HG02870 (cell line): ENCODE measurements at regions not wholly inside any gene's neighbourhood (a gene's known extent, or its start where the extent isn't known, plus 50 kb on each side); places are given as distances from the start of the nearest gene placed in this dataset.
"Not testable (repeated sequence)": the region's sequence is repeated elsewhere in the genome, so short reads cannot be mapped to it uniquely, and the experiment has no call there.

Experiments
- ATAC-seq: cut with Tn5 transposase; IDR thresholded peaks from one replicate; pipeline ENCODE4 v1.9.1; 2021; ENCODE audit warnings: mild to moderate bottlenecking, moderate library complexity; ENCODE audit not compliant: unreplicated experiment

DNA sequence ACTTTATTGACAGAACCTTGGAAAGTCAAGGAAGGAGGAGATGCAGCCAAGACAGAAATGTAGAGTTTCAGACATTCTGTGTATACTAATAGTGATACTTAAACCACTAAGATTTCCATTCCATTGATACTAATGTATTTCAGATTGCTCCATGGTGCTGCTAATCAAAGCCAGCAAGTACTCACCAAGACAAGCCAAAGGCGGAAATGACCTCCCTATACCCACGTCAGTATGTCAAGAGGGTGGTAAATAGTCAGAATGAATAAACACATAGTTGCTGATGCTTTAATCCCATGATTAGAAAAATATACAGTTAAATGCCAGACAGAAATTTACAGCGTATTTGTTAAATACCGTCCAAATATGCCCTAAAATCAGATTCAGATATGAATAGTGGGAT, 417.8 kb upstream of the INTU start:
- ATAC-seq = no peak

GRCh38 chr4:127217586-127218229, 415.0 kb upstream of the INTU start:
- no peak for ATAC-seq

- ATAC-seq = no peak
Observed at GRCh38 chr4:127219232-127219631, 413.5 kb upstream of the INTU start.

DNA sequence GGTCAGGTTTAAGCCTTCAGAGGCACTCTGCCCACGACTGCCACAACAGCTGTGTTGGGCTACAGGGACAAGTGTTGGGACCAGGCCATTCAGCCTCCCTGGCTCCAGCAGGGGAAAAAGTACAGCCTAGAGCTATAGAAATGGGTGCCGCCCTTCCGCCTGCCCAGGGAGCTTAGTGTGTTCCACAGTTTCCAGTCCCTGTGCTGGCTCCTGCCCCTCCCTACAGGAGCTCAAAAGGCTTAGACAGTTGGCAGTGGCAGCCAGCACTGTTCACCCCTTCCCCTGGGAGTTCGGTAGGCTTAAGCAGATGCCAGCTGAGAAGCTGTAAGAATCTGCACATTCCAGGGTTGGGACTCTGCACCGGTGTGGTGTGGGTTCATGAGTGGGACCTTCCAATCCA, 408.2 kb upstream of the INTU start:
- no peak for ATAC-seq

GRCh38 chr4:127229855-127230608, 402.7 kb upstream of the INTU start:
- no peak for ATAC-seq

DNA sequence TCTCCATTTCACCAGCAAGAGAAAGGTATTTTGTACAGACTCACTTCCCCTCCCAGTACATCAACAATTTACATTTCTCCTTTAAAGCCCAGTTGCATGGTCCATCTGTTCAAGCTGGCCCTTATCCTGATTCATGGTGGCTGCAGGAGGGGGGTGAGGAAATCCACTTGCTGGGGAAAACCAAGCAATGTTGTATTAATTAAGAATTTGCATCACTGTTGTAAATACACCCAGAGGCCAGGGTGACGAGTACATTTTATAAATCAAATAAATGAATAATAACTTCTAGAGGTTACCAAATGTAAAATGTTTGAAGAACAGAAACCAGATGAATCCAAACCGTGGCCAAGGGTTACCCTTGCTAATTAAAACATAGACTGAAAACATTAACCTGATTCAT, 395.9 kb upstream of the INTU start:
- ATAC-seq = no peak

GRCh38 chr4:127237581-127237980, 395.2 kb upstream of the INTU start:
- no peak for ATAC-seq

GRCh38 chr4:127238956-127239475, 393.7 kb upstream of the INTU start:
- ATAC-seq = no peak

DNA sequence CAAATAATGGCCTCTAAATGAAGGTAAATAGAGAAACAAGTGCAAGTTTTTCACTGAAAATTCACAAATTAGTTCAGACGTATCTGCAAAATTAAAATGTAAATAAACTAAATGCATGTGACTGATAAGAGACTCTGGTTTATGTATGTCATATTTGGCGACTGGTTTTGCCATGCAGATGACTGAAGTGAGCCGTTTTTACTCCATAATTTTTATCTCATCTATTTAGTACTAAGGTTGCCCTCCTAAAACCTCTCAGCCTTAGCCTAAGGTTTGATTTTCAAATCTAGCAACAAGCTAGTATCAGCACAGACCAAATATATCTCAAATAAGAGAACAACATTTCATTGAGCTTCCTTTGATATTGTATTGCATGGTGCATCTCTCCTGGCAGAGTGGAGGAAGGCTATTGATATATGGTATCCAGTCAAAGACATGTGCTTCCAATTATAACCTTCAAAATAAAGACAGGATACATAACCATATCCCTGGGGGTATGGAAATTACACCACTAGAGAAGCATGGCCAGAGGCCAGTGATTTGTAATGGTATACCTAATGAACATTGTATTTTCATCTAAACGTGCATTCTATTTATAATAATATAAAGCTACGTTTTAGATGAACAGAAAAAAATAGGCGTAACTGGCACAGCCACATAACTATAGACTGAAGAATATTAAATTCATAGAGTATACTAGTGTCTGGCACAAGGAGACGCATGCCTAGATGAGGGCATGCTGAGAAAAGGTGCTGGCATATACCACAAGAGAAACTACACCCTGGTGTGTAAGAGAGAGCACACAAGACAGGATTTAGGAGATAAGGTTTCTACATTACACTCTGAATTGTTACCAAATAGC, 392.6 kb upstream of the INTU start:
- no peak for ATAC-seq

DNA sequence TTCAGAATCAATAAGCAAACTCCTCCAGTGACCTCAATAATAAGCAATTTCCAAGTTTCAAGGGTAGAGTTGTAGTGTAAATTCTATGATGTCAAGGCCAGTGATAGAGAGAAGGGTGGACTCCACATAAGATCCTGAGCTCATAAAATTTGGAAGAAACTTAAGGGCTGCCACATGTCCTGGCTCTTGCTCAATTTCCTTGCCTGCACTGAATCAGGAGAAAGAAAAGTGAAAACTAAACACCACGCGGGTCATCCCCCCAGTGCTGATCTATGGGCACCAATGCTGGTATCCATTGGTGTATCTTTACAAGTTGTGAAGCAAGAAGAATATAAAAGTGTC, 392.0 kb upstream of the INTU start:
- no peak for ATAC-seq

- ATAC-seq = no peak
Observed at GRCh38 chr4:127244515-127244914, 388.2 kb upstream of the INTU start.

- ATAC-seq = no peak
Observed at GRCh38 chr4:127246963-127247952, 385.5 kb upstream of the INTU start.

DNA sequence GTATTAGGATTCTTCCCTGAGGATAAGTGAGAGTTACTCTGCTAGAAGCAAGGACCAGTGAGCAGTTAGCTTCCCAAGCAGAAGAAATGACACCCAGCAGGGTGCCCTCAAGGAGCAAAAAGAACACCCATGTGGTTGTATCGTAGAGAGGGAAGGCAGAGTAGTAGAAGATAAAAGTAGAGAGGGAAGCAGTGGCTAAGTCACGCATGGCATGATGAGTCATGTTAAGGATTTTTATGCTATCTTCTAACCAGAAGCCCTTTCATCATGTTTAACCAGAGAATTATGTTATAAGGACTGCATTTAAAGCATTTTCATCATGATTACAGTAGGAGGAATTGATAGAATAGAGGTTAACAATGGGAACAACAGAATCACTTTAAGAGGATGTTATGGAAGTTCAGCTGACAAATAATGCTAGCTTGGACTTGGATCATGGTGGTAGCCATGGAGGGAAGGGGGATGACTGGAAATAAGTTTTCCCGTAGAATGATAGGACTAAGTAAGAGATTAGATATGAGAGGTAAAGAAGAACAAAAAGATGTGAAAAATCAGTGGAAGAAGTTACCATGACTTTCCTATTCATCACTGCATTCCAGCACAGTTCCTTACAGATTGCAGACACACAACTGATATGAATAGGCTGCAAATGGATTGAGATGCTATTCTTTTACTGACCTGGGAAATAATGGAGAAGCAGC, 383.5 kb upstream of the INTU start:
- ATAC-seq = no peak

DNA sequence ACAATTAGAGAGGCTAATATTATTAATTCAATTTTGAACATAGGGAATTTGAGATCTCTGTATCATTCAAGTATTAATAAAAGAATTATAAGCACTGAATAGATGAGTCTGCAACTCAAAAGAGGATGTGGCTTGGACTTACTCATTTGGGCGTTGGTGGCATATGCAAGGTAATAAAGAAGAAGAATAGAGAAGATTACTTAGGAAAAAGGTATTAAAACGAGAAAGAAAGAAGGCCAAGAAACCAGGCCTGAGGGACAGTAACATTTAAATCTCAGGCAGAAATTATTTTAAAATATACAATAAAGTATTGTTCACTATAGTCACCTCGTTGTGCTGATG, 383.0 kb upstream of the INTU start:
- no peak for ATAC-seq

DNA sequence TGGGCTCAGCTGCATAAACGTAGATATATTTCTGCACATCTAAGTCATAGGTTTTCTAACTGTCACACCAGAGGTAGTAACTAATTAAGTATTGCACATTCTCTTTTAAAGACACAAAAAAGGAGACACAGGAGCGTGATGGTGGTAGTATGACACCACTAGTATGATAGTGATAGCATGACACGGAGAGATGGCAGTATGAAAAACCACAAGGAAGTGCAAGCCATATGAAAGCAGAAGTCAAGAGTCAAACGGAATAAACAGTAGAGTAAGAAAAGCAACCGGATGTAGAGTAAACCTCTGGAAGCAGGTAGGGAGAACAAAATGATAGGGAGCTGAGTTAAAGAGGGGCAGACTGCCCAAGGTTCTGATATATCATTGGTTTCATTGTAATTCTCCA, 382.2 kb upstream of the INTU start:
- no peak for ATAC-seq

DNA sequence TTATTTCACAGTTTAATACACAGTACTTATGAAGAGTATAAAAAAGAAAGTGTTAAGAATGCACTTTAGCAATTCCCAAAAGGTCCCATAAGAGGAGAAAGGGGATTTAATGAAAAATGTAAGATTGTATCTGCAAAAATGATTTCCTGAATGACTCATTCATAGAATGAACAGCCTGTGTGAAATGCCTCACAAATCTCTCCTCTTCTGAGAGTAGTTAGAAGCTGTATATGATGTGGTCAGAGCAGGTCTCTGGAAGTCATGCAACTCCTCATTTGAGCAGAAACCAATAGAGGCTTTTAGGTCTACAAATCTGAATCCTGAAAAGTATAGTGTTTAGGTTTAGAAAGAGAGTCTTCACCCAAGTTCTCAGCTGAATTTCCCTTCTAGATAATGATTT, 381.3 kb upstream of the INTU start:
- ATAC-seq = no peak

- ATAC-seq = no peak
Observed at GRCh38 chr4:127256500-127256899, 376.3 kb upstream of the INTU start.

- ATAC-seq = no peak
Observed at GRCh38 chr4:127261476-127261875, 371.3 kb upstream of the INTU start.

DNA sequence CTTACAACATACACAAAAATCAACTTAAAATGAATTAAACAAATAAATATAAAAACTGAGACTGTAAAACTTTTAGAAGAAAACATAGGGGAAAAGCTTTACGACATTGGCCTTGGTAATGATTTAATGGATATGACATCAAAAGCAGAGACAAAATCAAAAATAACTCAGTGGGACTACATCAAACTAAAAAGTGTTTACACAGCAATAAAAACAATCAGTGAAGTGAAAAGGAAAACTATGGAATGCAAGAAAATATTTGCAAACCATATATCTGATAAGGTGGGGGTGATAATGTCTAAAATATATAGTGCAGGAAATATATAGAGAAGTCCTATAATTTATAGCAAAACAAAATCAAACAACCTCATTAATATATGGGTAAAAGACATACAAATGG, 364.4 kb upstream of the INTU start:
- no peak for ATAC-seq

DNA sequence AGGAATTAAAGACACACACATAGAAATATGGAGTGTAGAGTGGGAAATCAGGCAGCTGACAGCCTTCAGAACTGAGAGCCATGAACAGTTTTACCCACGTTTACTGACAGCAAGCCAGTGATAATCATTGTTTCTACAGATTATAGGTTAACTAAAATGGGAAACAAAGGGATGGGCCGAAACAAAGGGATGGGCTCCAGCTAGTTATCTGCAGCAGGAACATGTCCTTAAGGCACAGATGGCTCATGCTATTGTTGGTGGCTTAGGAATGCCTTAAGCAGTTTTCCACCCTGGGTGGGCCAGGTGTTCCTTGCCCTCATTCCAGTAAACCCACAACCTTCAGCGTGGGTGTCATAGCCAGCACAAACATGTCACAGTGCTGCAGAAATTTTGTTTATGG, 355.7 kb upstream of the INTU start:
- not testable (repeated sequence) for ATAC-seq
